LNCAP (cell line): ENCODE measurements at regions not wholly inside any gene's neighbourhood (a gene's known extent, or its start where the extent isn't known, plus 50 kb on each side); places are given as distances from the start of the nearest gene placed in this dataset.

Experiments used
- CTCF ChIP-seq: fragments of 450-650 bp; IDR thresholded peaks from 2 replicates; pipeline ENCODE4 v1.5.1; 2017; ENCODE audit warnings: mild to moderate bottlenecking

- TF ChIP-seq CTCF: no peak
Measured at GRCh38 chrX:39532761-39533160, 565.0 kb downstream of the BCOR start.

GRCh38 chrX:39534949-39535348, 562.8 kb downstream of the BCOR start:
- TF ChIP-seq CTCF: no peak

GRCh38 chrX:39536211-39536610, 561.5 kb downstream of the BCOR start:
- no peak for TF ChIP-seq CTCF

GRCh38 chrX:39541881-39542280, 555.9 kb downstream of the BCOR start:
- TF ChIP-seq CTCF: no peak

- TF ChIP-seq CTCF: no peak
Measured at GRCh38 chrX:39542316-39542715, 555.4 kb downstream of the BCOR start.

- TF ChIP-seq CTCF: no peak
Measured at GRCh38 chrX:39550795-39551361, 546.9 kb downstream of the BCOR start.

GRCh38 chrX:39551762-39552161, 546.0 kb downstream of the BCOR start:
- TF ChIP-seq CTCF: no peak

- TF ChIP-seq CTCF: no peak
Measured at GRCh38 chrX:39555431-39555830, 542.3 kb downstream of the BCOR start.
